SW480 (cell line): ENCODE measurements at regions not wholly inside any gene's neighbourhood (a gene's known extent, or its start where the extent isn't known, plus 50 kb on each side); places are given as distances from the start of the nearest gene placed in this dataset.

Experiments
- DNase-seq: peaks from one replicate; pipeline ENCODE4 v3.0.0-alpha.2; 2016; ENCODE audit warnings: low spot score

DNA sequence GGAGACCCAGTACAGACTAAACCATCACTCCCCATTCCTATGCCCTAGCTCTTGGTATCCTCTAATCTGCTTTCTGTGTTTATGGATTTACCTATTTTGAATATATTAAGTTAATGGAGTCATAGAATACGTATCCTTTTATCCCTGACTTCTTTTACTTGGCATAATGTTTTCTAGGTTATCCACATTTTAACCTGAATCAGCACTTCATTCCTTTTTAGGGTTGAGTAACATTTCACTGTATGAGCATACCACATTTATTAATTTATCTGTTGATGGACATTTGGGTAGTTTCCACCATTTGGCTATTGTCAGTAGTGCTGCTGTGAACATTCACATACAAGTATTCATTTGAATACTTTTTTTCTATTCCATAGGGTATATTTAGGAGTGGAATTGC lies 157.3 kb upstream of the CTNNA2 start:
- no peak for DNase-seq

DNA sequence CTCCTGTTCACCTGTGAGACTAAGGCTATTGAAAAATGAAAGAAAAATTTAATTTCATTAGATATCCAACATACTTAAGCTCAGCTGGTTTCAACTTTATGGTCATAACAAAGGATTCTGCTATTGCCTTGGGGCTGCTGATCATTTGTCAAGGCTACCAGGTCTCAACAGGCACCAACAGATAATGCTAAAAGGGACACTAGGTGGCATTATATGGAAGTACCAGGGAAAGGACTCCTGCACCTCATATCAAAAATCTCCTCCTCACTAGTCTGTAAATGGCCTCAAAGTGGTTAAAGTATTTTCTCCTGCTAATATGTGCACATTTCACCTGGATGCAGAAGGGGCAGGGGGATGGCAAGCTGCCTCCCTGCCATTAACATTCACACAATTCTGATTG lies 167.9 kb upstream of the REG3A start:
- no peak for DNase-seq

DNA sequence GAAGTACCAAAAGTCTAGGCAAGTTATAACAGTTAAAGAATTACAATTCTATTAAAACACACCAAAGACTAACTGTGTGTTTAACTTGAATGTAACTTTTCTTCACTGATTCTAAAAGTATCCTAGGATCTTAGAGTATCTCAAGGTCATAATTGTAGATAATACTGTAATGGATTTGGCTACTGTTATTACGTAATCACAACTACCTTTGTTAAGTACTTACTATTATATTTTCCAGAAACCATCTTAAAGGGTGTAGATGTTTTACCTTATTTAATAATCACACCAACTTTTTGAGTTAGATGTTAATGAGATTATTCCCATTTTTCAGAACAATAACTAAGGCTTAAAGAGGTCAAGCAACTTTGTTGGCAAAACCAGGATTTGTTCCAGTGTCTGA lies 161.3 kb upstream of the REG3A start:
- DNase-seq = no peak

DNA sequence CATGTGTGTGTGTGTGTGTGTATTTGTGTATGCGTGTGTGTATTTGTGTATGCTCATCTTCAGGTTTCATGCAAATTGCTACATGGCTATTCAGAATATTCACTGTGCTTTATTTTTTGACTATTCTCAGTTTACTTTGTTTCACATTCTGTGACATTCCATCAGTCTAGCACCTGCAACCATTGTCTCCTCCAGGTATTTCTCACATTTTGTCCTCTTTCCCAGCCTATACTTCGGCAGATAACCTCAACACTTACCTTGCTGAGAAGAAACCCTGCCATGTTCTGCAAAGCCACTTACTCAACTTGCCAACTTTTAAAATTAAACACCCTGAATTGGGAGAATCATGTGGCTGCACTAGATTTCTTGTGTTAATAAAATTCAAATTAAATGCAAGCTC lies 135.4 kb upstream of the REG3A start:
- no peak for DNase-seq

DNA sequence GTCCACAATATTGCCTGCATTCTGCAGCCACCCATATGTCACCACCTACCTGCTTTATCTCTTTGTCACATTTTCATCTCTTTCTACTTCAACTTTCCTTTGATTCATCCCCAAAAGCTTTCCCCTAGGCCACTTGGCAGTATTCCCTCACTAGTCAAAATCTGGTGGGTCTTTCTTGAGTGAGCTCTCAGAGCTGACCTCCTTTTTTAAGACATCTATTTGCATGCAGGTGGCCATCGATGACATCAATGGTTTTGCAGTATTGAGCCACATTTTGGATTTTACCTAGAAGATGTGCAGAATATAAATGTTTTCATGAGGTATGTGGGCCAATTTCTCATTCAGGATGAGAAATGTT lies 133.4 kb upstream of the REG3A start:
- DNase-seq = no peak

DNA sequence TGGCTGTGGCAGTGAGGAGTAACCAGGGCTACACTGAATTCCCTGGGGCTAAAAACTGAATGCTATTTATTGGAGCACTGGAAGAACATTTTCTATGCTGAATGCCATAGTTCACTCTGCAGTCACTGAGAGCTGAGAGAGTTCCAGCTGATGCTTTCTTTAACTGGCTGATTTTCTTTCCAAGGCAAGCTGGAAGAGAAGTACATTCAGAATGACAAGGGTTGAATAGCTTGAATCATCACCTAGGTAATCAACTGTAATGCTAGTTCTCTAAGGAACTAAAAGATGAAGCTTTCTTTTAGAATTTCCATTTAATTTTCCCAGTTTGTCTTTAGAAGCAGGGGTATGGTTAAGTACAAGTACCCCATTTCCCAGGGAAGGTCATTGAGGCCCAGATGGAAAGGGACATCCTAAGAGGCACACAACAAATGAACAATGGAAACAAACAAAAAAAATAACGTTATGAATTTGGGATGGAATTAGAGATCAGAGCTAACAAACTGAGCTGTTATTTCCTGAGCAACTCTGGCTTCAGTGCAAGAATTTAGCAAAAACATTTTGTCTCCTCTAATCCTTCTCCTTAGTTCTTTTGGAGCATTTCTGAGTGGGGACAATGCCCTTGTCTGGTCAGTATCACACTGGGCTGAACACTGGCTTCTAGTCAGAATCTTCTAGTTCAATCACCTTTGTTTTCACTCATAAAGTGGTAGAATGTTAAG lies 132.8 kb upstream of the REG3A start:
- DNase-seq = no peak

DNA sequence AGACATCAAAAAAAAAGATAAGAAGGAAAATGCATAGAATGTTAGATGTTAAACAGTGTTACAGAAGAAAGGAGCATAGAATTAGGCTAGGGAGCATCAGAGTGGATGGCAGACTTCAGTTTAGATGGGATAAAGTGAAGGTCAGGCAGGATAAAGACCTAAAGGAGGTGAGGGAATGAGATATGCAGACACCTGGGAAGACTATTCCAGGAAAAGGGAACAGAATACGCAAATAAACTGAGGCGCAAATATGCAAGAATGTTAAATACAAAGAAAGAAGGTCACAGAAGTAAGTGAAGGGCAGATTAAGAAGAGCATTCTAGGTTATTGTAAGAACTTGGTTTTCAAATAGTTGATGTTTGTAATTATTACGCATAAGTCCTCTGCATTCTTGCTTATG lies 116.3 kb upstream of the REG3A start:
- no peak for DNase-seq

DNA sequence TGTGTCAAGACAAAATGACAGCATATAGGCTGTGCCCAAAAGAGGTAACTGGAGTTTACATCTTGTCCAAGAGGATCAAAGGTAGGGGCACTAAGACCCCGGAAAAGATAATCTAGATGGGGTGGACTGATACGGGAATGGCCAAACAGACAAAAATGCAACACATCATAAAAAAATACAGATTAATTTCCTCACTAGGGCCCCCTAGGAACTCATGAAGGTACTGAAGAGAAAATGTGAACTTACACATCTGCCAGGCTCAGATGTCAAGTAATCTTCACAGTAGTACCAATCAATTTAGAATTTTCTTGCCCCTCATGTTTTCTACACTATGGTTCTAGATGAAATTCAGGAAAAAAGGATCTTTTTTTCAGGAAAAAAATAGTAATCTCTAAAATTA lies 115.6 kb upstream of the REG3A start:
- no peak for DNase-seq

DNA sequence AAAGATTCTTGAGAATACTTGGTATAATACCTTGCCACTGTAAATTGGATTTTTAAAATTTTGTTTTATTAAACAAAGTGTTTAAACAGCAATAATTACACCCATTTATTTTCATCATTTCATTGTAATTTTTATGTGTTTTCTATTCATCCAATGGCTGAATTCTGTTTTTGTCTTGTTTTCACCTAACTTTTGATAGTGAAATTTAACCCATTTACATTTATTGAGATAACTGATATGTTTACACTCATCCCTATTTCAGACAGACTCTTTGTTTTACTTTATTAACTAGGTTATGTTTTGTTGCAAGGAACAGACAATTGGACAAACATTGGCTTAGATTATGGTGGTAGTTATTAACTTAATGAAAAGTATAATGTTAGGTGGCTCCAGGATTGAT lies 113.1 kb upstream of the REG3A start:
- DNase-seq = no peak

DNA sequence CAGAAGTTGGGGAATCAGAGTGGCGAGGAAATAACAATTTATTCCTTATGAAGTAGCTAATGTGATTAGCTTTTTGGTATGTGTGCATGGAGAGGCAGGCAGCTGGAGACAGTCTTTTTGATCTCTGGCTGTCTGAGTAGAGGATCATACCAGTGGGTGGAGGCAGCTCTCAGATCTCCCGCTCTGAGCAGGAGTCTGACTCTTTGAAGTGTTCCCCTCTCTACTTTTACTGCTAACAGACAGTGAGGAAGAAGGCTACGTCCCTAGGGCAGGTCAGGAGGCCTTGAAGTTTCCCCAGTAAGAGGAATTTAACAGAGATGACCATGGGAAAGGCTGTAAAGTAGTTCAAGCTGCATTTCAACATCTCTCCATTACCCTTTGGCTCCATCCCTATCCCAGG lies 111.9 kb upstream of the REG3A start:
- DNase-seq = peak; percentile 89

DNA sequence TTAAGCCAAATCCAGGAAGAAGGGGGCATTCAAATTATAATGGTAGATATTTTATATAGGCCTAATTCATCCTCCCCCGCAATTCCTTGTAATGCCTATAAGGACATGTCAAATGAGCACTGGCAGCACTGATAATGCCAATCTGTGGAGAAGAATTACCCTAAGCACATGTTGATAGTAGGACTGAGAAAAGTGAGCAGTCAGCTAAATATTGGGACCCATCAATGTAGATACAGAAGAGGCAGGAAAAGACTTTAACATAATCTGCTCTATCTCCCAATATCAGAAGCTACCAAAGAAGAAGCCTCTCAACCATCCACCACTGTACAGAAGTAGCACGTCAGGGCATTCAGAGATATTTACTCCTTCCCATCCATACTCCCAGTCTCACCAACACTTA lies 101.3 kb upstream of the REG3A start:
- DNase-seq = no peak

DNA sequence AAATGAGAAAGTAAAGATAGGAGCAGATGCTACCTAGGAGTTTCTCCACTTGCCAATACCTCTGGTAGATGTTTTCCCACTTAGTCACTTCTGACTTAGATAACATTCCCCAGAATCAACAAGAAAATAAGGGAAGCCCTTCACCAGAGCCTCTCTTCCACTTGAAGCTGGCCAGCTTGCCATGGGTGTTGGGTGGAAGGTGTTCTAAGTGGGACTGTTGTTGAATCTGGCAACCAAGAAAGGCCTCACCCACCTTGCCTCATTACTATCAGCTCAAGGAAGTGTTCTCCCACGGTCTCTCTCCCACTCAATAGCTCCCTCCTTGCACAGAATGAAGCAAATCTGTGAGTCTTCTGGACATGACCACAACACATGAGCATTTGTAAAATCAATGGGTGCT lies 100.4 kb upstream of the REG3A start:
- DNase-seq = no peak

DNA sequence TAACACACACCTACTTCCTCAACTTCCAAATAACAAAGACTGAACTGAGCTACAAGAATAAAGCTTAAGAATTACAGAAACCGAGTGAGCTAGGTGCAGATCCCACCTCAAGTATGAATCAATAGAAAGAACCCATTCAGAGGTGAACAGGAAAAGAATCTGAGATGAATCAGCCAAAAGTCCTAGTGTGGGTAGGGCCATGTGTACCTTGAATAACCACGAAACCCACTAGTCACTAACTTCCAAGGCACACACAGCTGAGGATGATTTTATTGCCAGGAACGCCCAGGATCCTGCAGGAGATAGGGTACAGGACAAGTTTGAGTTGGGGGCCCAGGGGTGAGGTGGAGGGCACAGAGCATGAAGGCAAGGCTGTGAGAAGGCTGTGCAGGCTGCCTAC lies 99.7 kb upstream of the REG3A start:
- DNase-seq = peak; percentile 50

DNA sequence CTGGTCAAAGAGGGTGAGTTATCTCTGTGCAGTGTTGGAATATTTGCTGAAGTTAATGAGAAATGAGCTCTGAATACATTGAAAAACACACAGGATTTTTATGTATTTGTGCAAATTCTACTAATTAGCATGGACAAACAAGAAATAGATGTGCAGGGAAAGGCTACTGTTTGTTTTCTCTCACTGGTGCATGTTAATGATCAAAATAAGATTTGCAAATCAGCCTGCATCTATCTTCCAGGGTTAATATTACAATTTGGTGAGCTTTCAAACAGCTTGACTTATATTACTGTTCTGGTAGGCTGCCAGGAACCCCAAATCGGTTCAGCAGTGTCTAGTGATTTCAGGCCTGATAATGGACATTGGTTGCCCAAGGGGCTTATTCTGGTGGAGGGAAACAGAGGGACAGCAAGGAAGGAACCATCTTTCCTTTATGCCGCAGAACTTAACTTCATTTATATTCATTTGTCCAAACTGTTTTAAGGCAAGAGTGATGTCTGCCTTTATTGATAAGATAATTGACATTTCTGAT lies 93.8 kb upstream of the REG3A start:
- DNase-seq = no peak

DNA sequence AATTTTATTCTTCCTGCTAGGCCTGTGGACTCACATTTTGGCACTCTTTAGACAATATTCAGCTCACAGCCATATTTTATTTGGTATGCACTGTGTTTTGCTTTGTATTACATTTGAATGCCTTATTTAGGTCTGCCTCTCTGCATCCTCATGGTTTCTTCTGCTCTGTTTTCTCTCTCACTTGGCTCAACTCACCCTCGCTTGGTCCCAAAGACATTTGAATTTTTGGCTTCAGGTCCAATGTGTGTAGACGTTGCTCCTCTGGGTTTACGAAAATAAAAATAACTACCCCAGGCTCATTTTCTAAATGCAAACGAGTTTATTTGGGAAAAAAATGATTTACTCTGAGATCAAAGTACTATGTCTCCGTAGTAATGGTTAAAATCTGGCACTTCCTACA lies 91.1 kb upstream of the REG3A start:
- no peak for DNase-seq

DNA sequence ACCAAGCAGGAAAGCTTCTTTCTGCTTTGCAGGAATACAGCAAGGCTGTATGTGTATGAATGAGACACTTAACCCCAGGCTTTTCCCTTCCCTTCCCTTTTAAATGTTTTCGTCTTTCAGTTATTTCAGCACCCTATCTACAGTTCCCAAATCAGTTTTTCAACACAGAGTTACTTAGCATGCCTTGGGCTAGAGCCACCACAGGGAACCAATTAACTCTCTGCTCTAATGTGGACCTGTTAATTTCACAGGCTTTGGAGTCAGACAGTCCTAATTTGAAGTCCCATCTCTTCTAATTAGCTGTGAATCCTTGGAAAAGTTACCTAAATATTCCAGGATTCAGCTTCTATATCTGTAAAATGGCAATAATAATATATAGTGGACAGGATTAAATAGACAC lies 89.2 kb upstream of the REG3A start:
- DNase-seq = no peak

DNA sequence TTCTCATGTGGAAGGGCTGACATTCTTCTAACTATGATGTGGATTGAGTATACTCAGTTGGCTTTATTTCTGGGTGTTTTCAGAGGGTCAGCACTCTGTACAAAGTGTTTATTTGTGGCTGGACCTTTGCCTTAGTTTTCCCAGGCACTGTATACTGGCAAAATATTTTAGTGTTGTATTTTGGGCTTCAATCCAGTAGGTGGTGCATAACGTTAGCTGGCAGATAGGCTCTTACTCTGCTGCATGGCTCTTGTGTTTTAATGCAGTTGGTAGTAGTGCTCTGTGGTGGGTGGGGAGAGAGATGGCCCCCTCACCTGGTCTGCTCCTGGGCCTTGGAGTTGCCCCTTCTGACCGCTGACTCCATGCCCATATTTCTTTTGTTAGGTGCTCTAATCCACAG lies 75.6 kb upstream of the REG3A start:
- peak; percentile 20 for DNase-seq

DNA sequence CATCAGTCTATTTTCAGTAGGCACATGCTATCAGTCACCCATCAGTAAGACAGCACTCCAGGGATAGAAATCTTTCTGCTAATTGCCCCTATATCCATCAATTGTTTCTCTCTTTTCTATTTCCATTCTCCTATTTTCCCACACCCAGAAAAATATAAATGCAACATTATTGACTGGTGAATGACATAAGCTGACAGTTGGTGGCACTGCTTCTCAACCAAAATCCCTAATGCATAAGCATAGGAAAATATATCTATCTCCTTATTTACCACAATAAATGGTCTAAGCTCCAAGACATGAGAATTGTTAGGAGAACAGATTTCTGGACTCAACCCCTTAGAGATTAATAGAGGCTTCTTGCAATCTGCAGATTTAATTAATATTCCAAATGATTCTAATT lies 64.0 kb upstream of the REG3A start:
- peak; percentile 14 for DNase-seq

DNA sequence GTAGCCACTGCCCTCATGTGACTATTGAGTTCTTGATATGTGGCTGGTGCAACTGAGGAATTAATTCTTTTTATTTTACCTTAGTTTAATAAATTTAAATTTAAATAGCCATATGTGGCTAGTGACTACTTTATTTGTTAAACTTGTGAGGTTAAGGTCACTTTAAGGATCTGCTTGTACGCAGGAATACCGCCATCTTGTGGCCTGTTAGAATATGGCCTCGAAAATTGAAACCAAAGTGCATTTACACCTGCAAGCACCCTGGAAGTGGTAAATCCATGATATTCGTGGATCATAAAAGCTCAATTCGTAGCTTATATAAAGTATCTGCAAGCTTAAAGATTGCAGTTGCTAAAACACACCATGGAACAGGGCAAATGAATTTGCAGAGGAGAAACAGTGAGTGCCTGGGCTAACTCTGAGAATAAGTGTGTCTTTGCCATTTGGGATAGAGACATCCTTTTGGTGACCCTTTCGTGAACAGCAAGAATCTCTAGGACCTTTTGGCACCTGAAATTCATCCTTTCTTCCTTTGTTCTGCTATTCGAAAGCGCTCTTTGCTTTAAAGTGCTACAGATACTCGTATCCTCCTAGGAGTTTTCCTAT lies 59.9 kb upstream of the REG3A start:
- peak; percentile 66 for DNase-seq

DNA sequence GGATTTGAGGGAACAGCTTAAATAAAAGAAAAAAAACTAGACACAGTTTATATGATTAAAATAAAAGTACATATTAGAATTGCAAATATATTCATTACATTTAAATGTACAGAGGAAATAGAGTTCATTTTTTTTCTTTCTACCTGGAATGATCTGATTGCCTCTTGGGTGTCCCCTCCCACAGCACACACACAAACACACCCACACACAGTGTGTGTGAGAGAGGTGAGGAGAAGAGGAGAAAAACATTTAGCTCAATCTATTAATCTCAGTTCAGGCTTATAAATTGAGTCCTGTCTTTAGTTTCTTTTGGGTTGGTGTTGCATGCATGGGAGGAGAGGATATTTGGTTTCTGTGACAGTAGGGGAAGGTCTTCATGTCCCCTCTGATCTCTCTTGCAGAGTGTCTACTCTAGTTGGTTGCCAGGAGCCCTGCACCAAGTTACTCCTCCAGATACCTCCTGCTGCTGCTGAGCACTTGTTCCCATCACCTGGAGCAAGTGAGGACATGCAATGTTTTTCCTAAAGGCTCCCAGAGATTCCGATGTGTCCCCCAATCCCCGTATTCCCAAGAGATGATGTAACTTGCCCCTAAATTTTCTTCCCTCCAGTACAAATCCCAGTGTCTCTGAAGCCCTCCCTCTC lies 50.8 kb upstream of the REG3A start:
- no peak for DNase-seq
